HepG2 (cell line): ENCODE measurements at regions not wholly inside any gene's neighbourhood (a gene's known extent, or its start where the extent isn't known, plus 50 kb on each side); places are given as distances from the start of the nearest gene placed in this dataset.

Experiments used
- AKAP8 ChIP-seq: sonication (generic); formaldehyde crosslinking; IDR thresholded peaks from 2 replicates; pipeline ENCODE4 v1.5.1; 2020; ENCODE audit warnings: mild to moderate bottlenecking, missing genetic modification reagents
- GLI4 ChIP-seq: sonication (generic); formaldehyde crosslinking; IDR thresholded peaks from 2 replicates; pipeline ENCODE4 v1.5.1; 2020; ENCODE audit warnings: missing genetic modification reagents, mild to moderate bottlenecking, moderate library complexity, borderline replicate concordance
- NR2F1 ChIP-seq, 2 experiments: fragments of 450-650 bp in 1 of 2; formaldehyde crosslinking in 1 of 2; IDR thresholded peaks; 2 replicates each; pipeline versions ENCODE4 v1.5.0 to v1.6.1; 2016 to 2020; ENCODE audit warnings: mild to moderate bottlenecking in 1 of 2, missing compliant biosample characterization in 1 of 2, missing genetic modification reagents in 1 of 2, moderate library complexity in 1 of 2
- RFXANK ChIP-seq: IDR thresholded peaks from 2 replicates; pipeline ENCODE4 v1.6.1; 2016
- ZBTB20 ChIP-seq: sonication (generic); formaldehyde crosslinking; IDR thresholded peaks from 2 replicates; pipeline ENCODE4 v1.8.1; 2023; ENCODE audit warnings: missing genetic modification reagents, low read depth, mild to moderate bottlenecking, borderline replicate concordance
- ZNF263 ChIP-seq: sonication (generic); formaldehyde crosslinking; IDR thresholded peaks from 2 replicates; pipeline ENCODE4 v1.4.0; 2020; ENCODE audit warnings: missing genetic modification reagents
- ZNF292 ChIP-seq: sonication (generic); formaldehyde crosslinking; IDR thresholded peaks from 2 replicates; pipeline ENCODE4 v1.8.1; 2022; ENCODE audit warnings: mild to moderate bottlenecking, low read depth, missing genetic modification reagents, borderline replicate concordance
- ZNF354B ChIP-seq: sonication (generic); formaldehyde crosslinking; IDR thresholded peaks from 2 replicates; pipeline ENCODE4 v1.8.0; 2022; ENCODE audit warnings: mild to moderate bottlenecking, missing genetic modification reagents
- ZNF44 ChIP-seq: sonication (generic); formaldehyde crosslinking; IDR thresholded peaks from 2 replicates; pipeline ENCODE4 v1.5.1; 2020; ENCODE audit warnings: mild to moderate bottlenecking, missing genetic modification reagents
- ZNF891 ChIP-seq: sonication (generic); formaldehyde crosslinking; IDR thresholded peaks from 2 replicates; pipeline ENCODE4 v1.5.0; 2020; ENCODE audit warnings: mild to moderate bottlenecking, missing genetic modification reagents
- TF ChIP-seq, protein P1 (sequence below): sonication (generic); formaldehyde crosslinking; IDR thresholded peaks from one replicate; pipeline ENCODE4 v1.5.1; 2020; ENCODE audit warnings: mild to moderate bottlenecking, missing genetic modification reagents; ENCODE audit errors: not compliant biosample characterization
- TF ChIP-seq, protein P2 (sequence below): sonication (generic); formaldehyde crosslinking; IDR thresholded peaks from 2 replicates; pipeline ENCODE4 v1.5.1; 2020; ENCODE audit warnings: missing genetic modification reagents, mild to moderate bottlenecking, borderline replicate concordance
- TF ChIP-seq, protein P3 (sequence below): IDR thresholded peaks from 2 replicates; pipeline ENCODE4 v1.6.1; 2016; ENCODE audit warnings: missing compliant biosample characterization, missing genetic modification reagents, borderline replicate concordance

DNA sequence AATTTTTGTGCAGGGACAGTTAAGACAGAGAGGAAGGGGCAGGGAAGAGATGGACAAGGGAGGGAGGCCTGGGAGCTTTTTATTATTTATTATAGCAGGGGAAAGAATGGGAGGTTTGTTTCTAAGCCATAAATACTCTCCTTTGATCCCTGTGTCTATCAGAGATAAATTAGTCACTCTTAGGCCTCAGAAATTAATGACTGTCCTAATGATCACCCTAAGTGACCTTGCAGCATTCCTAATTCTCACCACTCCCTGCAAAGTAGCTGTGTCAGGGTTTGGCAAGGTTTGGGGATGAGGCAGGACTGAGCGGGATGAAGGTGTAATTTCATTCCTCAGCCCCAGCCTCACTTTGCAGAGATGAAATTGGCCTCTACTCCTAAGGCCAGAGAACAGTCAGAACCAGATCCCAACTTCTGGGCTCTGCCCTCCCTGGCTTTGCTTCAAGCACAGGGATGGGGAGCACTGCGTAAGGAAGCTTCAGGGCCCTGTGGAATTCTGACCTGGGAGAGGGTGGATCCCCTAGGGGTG, 95.0 kb downstream of the TMEM17 start (continued):
- TF ChIP-seq, protein P1, sequence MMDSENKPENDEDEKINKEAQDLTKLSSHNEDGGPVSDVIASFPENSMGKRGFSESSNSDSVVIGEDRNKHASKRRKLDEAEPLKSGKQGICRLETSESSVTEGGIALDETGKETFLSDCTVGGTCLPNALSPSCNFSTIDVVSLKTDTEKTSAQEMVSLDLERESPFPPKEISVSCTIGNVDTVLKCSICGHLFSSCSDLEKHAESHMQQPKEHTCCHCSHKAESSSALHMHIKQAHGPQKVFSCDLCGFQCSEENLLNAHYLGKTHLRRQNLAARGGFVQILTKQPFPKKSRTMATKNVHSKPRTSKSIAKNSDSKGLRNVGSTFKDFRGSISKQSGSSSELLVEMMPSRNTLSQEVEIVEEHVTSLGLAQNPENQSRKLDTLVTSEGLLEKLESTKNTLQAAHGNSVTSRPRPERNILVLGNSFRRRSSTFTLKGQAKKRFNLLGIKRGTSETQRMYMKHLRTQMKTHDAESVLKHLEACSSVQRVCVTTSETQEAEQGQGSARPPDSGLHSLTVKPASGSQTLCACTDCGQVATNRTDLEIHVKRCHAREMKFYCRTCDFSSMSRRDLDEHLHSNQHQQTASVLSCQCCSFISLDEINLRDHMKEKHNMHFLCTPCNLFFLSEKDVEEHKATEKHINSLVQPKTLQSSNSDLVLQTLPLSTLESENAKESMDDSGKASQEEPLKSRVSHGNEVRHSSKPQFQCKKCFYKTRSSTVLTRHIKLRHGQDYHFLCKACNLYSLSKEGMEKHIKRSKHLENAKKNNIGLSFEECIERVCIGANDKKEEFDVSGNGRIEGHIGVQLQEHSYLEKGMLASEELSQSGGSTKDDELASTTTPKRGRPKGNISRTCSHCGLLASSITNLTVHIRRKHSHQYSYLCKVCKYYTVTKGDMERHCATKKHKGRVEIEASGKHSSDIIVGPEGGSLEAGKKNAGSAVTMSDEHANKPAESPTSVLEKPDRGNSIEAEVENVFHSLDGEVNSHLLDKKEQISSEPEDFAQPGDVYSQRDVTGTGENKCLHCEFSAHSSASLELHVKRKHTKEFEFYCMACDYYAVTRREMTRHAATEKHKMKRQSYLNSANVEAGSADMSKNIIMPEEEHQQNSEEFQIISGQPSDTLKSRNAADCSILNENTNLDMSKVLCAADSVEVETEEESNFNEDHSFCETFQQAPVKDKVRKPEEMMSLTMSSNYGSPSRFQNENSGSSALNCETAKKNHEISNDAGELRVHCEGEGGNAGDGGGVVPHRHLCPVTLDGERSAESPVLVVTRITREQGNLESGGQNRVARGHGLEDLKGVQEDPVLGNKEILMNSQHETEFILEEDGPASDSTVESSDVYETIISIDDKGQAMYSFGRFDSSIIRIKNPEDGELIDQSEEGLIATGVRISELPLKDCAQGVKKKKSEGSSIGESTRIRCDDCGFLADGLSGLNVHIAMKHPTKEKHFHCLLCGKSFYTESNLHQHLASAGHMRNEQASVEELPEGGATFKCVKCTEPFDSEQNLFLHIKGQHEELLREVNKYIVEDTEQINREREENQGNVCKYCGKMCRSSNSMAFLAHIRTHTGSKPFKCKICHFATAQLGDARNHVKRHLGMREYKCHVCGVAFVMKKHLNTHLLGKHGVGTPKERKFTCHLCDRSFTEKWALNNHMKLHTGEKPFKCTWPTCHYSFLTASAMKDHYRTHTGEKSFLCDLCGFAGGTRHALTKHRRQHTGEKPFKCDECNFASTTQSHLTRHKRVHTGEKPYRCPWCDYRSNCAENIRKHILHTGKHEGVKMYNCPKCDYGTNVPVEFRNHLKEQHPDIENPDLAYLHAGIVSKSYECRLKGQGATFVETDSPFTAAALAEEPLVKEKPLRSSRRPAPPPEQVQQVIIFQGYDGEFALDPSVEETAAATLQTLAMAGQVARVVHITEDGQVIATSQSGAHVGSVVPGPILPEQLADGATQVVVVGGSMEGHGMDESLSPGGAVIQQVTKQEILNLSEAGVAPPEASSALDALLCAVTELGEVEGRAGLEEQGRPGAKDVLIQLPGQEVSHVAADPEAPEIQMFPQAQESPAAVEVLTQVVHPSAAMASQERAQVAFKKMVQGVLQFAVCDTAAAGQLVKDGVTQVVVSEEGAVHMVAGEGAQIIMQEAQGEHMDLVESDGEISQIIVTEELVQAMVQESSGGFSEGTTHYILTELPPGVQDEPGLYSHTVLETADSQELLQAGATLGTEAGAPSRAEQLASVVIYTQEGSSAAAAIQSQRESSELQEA (CRISPR knock-in tag), result peak; percentile 16
- 0 out of 2 replicates have a peak, but pooled peaks have one; percentile 12 for TF ChIP-seq GLI4 (CRISPR knock-in tag)
- TF ChIP-seq ZNF354B (CRISPR knock-in tag), result 0 out of 2 replicates have a peak, but pooled peaks have one; percentile 15
- TF ChIP-seq, protein P2, sequence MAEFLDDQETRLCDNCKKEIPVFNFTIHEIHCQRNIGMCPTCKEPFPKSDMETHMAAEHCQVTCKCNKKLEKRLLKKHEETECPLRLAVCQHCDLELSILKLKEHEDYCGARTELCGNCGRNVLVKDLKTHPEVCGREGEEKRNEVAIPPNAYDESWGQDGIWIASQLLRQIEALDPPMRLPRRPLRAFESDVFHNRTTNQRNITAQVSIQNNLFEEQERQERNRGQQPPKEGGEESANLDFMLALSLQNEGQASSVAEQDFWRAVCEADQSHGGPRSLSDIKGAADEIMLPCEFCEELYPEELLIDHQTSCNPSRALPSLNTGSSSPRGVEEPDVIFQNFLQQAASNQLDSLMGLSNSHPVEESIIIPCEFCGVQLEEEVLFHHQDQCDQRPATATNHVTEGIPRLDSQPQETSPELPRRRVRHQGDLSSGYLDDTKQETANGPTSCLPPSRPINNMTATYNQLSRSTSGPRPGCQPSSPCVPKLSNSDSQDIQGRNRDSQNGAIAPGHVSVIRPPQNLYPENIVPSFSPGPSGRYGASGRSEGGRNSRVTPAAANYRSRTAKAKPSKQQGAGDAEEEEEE (CRISPR knock-in tag), result 0 out of 2 replicates have a peak, but pooled peaks have one; percentile 22
- no peak for TF ChIP-seq RFXANK (CRISPR knock-in tag)
- TF ChIP-seq, protein P3, sequence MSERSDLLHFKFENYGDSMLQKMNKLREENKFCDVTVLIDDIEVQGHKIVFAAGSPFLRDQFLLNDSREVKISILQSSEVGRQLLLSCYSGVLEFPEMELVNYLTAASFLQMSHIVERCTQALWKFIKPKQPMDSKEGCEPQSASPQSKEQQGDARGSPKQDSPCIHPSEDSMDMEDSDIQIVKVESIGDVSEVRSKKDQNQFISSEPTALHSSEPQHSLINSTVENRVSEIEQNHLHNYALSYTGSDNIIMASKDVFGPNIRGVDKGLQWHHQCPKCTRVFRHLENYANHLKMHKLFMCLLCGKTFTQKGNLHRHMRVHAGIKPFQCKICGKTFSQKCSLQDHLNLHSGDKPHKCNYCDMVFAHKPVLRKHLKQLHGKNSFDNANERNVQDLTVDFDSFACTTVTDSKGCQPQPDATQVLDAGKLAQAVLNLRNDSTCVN, result no peak
- no peak for TF ChIP-seq ZBTB20 (CRISPR knock-in tag)
- peak; percentile 98 for TF ChIP-seq ZNF263 (CRISPR knock-in tag)
- TF ChIP-seq ZNF44 (CRISPR knock-in tag), result 0 out of 2 replicates have a peak, but pooled peaks have one; percentile 65
- peak; percentile 26; the same call in 1 of the 2 replicates for TF ChIP-seq AKAP8
- TF ChIP-seq ZNF891 (CRISPR knock-in tag), result 0 out of 2 replicates have a peak, but pooled peaks have one; percentile 36
- peak; percentile 28; the same call in 1 of the 2 replicates for TF ChIP-seq ZNF292 (CRISPR knock-in tag)
- 0 out of 4 replicates have a peak, but pooled peaks of 1 of the 2 experiments have one; percentile 15 for TF ChIP-seq NR2F1 (CRISPR knock-in tag; IDR thresholded peaks at IDR 0.05)
